WTC11 (cell line): ENCODE measurements at regions not wholly inside any gene's neighbourhood (a gene's known extent, or its start where the extent isn't known, plus 50 kb on each side); places are given as distances from the start of the nearest gene placed in this dataset.
A peak's percentile ranks its signal among the peaks of the same experiment; 100 is the strongest.

Experiments used
- ATAC-seq: fragments of 200-7000 bp; cut with Tn5 transposase; 2 replicates; pipeline ENCODE4 v1.10.0; 2021; ENCODE audit warnings: mild to moderate bottlenecking, moderate library complexity
- CTCF ChIA-PET: fragments of 300-600 bp; sonication (Branson Sonifier 250); formaldehyde crosslinking; loops from one replicate; lab custom pipeline; 2021; ENCODE audit warnings: antibody characterized with exemption; lab: Charles Lee
- POLR2A ChIA-PET: fragments of 350-600 bp; sonication (Branson Sonifier 250); formaldehyde crosslinking; loops from one replicate; lab custom pipeline; 2021; ENCODE audit warnings: antibody characterized with exemption; lab: Charles Lee
- DNase-seq: peaks from one replicate; pipeline ENCODE4 v3.0.0; 2021; ENCODE audit warnings: low spot score
- H3K27ac Mint-ChIP-seq: 2 replicates; pipeline ENCODE4 v1.8.0; 2021; ENCODE audit warnings: mixed read lengths
- H3K27me3 Mint-ChIP-seq: 2 replicates; pipeline ENCODE4 v1.8.0; 2021; ENCODE audit warnings: low read depth, mild to moderate bottlenecking, moderate library complexity, mixed read lengths
- H3K36me3 Mint-ChIP-seq: 2 replicates; pipeline ENCODE4 v1.8.0; 2021; ENCODE audit warnings: mixed read lengths
- H3K4me1 Mint-ChIP-seq: 2 replicates; pipeline ENCODE4 v1.8.0; 2022; ENCODE audit warnings: mixed read lengths
- H3K4me3 Mint-ChIP-seq: 2 replicates; pipeline ENCODE4 v1.8.0; 2021; ENCODE audit warnings: mild to moderate bottlenecking, moderate library complexity, mixed read lengths
- H3K9me3 Mint-ChIP-seq: 2 replicates; pipeline ENCODE4 v1.8.0; 2021; ENCODE audit warnings: mixed read lengths
- ERG ChIP-seq: fragments of 250-450 bp; sonication (Bioruptor Pico); IDR thresholded peaks from 2 replicates; pipeline ENCODE4 v1.8.0; 2021; ENCODE audit warnings: mild to moderate bottlenecking
- ETV6 ChIP-seq: sonication (generic); formaldehyde crosslinking; IDR thresholded peaks from 2 replicates; pipeline ENCODE4 v1.8.1; 2022; ENCODE audit warnings: mild to moderate bottlenecking, missing genetic modification reagents
- FOXK1 ChIP-seq: sonication (generic); formaldehyde crosslinking; IDR thresholded peaks from 2 replicates; pipeline ENCODE4 v1.8.0; 2022; ENCODE audit warnings: mild to moderate bottlenecking, moderate library complexity, missing genetic modification reagents
- GRHL2 ChIP-seq: fragments of 250-450 bp; sonication (Bioruptor Pico); IDR thresholded peaks from 2 replicates; pipeline ENCODE4 v1.8.0; 2022; ENCODE audit warnings: mild to moderate bottlenecking, moderate library complexity; ENCODE audit not compliant: insufficient replicate concordance, severe bottlenecking
- JUN ChIP-seq: sonication (generic); formaldehyde crosslinking; IDR thresholded peaks from 2 replicates; pipeline ENCODE4 v1.8.0; 2023; ENCODE audit warnings: mild to moderate bottlenecking, missing genetic modification reagents
- MYBL2 ChIP-seq: sonication (generic); formaldehyde crosslinking; IDR thresholded peaks from 2 replicates; pipeline ENCODE4 v1.8.1; 2023; ENCODE audit warnings: mild to moderate bottlenecking, moderate library complexity, missing genetic modification reagents
- NR2C2 ChIP-seq: sonication (generic); formaldehyde crosslinking; IDR thresholded peaks from 2 replicates; pipeline ENCODE4 v1.8.0; 2022; ENCODE audit warnings: mild to moderate bottlenecking, missing genetic modification reagents
- OVOL2 ChIP-seq: fragments of 250-450 bp; sonication (Bioruptor Pico); IDR thresholded peaks from 2 replicates; pipeline ENCODE4 v1.9.0; 2021; ENCODE audit warnings: mild to moderate bottlenecking, borderline replicate concordance
- RELA ChIP-seq: sonication (generic); formaldehyde crosslinking; IDR thresholded peaks from 2 replicates; pipeline ENCODE4 v1.8.1; 2022; ENCODE audit warnings: missing genetic modification reagents, mild to moderate bottlenecking, borderline replicate concordance
- TEAD1 ChIP-seq: sonication (generic); formaldehyde crosslinking; IDR thresholded peaks from 2 replicates; pipeline ENCODE4 v1.8.0; 2022; ENCODE audit warnings: mild to moderate bottlenecking, missing genetic modification reagents
- ZNF416 ChIP-seq: fragments of 250-450 bp; sonication (Bioruptor Pico); IDR thresholded peaks from 2 replicates; pipeline ENCODE4 v1.9.0; 2021; ENCODE audit warnings: mild to moderate bottlenecking, inconsistent platforms
- ZNF671 ChIP-seq: fragments of 250-450 bp; sonication (Bioruptor Pico); IDR thresholded peaks from 2 replicates; pipeline ENCODE4 v1.8.0; 2021; ENCODE audit warnings: mild to moderate bottlenecking
- TF ChIP-seq, protein P1 (sequence below): sonication (generic); formaldehyde crosslinking; IDR thresholded peaks from 2 replicates; pipeline ENCODE4 v1.8.1; 2023; ENCODE audit warnings: mild to moderate bottlenecking, missing genetic modification reagents
- TF ChIP-seq, protein P2 (sequence below): sonication (generic); formaldehyde crosslinking; IDR thresholded peaks from 2 replicates; pipeline ENCODE4 v1.8.1; 2022; ENCODE audit warnings: mild to moderate bottlenecking, moderate library complexity, missing genetic modification reagents
- TF ChIP-seq, protein P3 (sequence below): sonication (generic); formaldehyde crosslinking; IDR thresholded peaks from 2 replicates; pipeline ENCODE4 v1.8.1; 2023; ENCODE audit warnings: mild to moderate bottlenecking, missing genetic modification reagents, moderate library complexity
- TF ChIP-seq, protein P4 (sequence below): sonication (generic); formaldehyde crosslinking; IDR thresholded peaks from 2 replicates; pipeline ENCODE4 v1.8.0; 2022; ENCODE audit warnings: mild to moderate bottlenecking, missing genetic modification reagents
- TF ChIP-seq, protein P5 (sequence below): sonication (generic); formaldehyde crosslinking; IDR thresholded peaks from 2 replicates; pipeline ENCODE4 v1.8.0; 2022; ENCODE audit warnings: missing genetic modification reagents
- TF ChIP-seq, protein P6 (sequence below): fragments of 200-600 bp; IDR thresholded peaks from 2 replicates; pipeline ENCODE4 v1.8.0; 2022; ENCODE audit warnings: antibody characterized with exemption
- TF ChIP-seq, protein P7 (sequence below): sonication (generic); formaldehyde crosslinking; IDR thresholded peaks from 2 replicates; pipeline ENCODE4 v1.8.0; 2023; ENCODE audit warnings: missing genetic modification reagents, mild to moderate bottlenecking, borderline replicate concordance

- no peak overlapping the region for H3K27ac Mint-ChIP-seq
- peaks cover 38% of the 10 kb centered on the region for H3K4me1 Mint-ChIP-seq
- no peaks in the 10 kb centered on the region; the same call in 1 of the 2 replicates for H3K27me3 Mint-ChIP-seq
- TF ChIP-seq, protein P1, sequence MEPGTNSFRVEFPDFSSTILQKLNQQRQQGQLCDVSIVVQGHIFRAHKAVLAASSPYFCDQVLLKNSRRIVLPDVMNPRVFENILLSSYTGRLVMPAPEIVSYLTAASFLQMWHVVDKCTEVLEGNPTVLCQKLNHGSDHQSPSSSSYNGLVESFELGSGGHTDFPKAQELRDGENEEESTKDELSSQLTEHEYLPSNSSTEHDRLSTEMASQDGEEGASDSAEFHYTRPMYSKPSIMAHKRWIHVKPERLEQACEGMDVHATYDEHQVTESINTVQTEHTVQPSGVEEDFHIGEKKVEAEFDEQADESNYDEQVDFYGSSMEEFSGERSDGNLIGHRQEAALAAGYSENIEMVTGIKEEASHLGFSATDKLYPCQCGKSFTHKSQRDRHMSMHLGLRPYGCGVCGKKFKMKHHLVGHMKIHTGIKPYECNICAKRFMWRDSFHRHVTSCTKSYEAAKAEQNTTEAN: no peak
- TF ChIP-seq FOXK1 (CRISPR knock-in tag) (no peak), ETV6 (CRISPR knock-in tag) (no peak), GRHL2 (CRISPR knock-in tag) (no peak), OVOL2 (no peak), NR2C2 (CRISPR knock-in tag) (no peak), ZNF416 (no peak)
- TF ChIP-seq, protein P2, sequence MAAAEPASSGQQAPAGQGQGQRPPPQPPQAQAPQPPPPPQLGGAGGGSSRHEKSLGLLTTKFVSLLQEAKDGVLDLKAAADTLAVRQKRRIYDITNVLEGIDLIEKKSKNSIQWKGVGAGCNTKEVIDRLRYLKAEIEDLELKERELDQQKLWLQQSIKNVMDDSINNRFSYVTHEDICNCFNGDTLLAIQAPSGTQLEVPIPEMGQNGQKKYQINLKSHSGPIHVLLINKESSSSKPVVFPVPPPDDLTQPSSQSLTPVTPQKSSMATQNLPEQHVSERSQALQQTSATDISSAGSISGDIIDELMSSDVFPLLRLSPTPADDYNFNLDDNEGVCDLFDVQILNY: no peak
- TF ChIP-seq, all 79 proteins: peak for 0
- Mint-ChIP-seq H3K9me3 (0 out of 2 replicates have a peak, but pooled peaks cover 1% of the 10 kb centered on the region), H3K36me3 (no peaks in the 10 kb centered on the region), H3K4me3 (no peak overlapping the region)
- ATAC-seq (no peak), DNase-seq (no peak)
- ChIA-PET CTCF (no interaction called here), POLR2A (no interaction called here)
These were observed 91.9 kb upstream of the POU3F3 start for GRCh38 chr2:104762031-104762430.

DNA sequence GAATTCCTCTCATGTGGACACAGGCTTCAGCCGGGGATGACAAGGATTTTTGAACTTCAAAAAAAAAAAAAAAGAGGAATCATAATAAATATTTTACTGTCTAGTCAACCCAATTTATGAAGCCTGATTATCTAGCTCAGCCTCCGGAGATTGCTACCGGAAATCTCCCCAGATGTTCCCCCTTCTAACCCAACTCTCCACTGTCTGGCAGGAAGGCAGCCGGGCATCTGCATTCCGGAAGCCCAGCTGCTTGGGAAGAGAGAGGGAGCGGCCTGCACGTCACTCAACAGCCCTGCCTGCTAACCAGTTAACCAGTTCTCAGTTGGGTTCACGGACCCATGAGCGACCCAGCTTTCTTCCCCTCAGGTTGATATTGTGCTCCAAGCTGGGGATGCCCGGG is 87.2 kb upstream of the POU3F3 start:
- peaks cover 12% of the 10 kb centered on the region for H3K4me1 Mint-ChIP-seq
- H3K27ac Mint-ChIP-seq: peak overlapping the region; percentile 78; the same call in 1 of the 2 replicates
- ChIA-PET POLR2A (no interaction called here), CTCF (no interaction called here)
- no peak overlapping the region for H3K4me3 Mint-ChIP-seq
- peak; percentile 88 for ATAC-seq
- DNase-seq: peak; percentile 31
- H3K36me3 Mint-ChIP-seq: no peaks in the 10 kb centered on the region
- H3K27me3 Mint-ChIP-seq: no peaks in the 10 kb centered on the region; the same call in 1 of the 2 replicates
- peaks cover 17% of the 10 kb centered on the region; the same call in 1 of the 2 replicates for H3K9me3 Mint-ChIP-seq
- TF ChIP-seq, protein P3, sequence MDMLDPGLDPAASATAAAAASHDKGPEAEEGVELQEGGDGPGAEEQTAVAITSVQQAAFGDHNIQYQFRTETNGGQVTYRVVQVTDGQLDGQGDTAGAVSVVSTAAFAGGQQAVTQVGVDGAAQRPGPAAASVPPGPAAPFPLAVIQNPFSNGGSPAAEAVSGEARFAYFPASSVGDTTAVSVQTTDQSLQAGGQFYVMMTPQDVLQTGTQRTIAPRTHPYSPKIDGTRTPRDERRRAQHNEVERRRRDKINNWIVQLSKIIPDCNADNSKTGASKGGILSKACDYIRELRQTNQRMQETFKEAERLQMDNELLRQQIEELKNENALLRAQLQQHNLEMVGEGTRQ (CRISPR knock-in tag): no peak
- TF ChIP-seq, protein P4, sequence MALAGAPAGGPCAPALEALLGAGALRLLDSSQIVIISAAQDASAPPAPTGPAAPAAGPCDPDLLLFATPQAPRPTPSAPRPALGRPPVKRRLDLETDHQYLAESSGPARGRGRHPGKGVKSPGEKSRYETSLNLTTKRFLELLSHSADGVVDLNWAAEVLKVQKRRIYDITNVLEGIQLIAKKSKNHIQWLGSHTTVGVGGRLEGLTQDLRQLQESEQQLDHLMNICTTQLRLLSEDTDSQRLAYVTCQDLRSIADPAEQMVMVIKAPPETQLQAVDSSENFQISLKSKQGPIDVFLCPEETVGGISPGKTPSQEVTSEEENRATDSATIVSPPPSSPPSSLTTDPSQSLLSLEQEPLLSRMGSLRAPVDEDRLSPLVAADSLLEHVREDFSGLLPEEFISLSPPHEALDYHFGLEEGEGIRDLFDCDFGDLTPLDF: no peak
- TF ChIP-seq TEAD1 (CRISPR knock-in tag): no peak
- TF ChIP-seq RELA (CRISPR knock-in tag): no peak
- TF ChIP-seq, protein P5, sequence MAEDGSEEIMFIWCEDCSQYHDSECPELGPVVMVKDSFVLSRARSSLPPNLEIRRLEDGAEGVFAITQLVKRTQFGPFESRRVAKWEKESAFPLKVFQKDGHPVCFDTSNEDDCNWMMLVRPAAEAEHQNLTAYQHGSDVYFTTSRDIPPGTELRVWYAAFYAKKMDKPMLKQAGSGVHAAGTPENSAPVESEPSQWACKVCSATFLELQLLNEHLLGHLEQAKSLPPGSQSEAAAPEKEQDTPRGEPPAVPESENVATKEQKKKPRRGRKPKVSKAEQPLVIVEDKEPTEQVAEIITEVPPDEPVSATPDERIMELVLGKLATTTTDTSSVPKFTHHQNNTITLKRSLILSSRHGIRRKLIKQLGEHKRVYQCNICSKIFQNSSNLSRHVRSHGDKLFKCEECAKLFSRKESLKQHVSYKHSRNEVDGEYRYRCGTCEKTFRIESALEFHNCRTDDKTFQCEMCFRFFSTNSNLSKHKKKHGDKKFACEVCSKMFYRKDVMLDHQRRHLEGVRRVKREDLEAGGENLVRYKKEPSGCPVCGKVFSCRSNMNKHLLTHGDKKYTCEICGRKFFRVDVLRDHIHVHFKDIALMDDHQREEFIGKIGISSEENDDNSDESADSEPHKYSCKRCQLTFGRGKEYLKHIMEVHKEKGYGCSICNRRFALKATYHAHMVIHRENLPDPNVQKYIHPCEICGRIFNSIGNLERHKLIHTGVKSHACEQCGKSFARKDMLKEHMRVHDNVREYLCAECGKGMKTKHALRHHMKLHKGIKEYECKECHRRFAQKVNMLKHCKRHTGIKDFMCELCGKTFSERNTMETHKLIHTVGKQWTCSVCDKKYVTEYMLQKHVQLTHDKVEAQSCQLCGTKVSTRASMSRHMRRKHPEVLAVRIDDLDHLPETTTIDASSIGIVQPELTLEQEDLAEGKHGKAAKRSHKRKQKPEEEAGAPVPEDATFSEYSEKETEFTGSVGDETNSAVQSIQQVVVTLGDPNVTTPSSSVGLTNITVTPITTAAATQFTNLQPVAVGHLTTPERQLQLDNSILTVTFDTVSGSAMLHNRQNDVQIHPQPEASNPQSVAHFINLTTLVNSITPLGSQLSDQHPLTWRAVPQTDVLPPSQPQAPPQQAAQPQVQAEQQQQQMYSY (CRISPR knock-in tag): no peak
- TF ChIP-seq, protein P6, sequence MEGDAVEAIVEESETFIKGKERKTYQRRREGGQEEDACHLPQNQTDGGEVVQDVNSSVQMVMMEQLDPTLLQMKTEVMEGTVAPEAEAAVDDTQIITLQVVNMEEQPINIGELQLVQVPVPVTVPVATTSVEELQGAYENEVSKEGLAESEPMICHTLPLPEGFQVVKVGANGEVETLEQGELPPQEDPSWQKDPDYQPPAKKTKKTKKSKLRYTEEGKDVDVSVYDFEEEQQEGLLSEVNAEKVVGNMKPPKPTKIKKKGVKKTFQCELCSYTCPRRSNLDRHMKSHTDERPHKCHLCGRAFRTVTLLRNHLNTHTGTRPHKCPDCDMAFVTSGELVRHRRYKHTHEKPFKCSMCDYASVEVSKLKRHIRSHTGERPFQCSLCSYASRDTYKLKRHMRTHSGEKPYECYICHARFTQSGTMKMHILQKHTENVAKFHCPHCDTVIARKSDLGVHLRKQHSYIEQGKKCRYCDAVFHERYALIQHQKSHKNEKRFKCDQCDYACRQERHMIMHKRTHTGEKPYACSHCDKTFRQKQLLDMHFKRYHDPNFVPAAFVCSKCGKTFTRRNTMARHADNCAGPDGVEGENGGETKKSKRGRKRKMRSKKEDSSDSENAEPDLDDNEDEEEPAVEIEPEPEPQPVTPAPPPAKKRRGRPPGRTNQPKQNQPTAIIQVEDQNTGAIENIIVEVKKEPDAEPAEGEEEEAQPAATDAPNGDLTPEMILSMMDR: no peak
- TF ChIP-seq, protein P7, sequence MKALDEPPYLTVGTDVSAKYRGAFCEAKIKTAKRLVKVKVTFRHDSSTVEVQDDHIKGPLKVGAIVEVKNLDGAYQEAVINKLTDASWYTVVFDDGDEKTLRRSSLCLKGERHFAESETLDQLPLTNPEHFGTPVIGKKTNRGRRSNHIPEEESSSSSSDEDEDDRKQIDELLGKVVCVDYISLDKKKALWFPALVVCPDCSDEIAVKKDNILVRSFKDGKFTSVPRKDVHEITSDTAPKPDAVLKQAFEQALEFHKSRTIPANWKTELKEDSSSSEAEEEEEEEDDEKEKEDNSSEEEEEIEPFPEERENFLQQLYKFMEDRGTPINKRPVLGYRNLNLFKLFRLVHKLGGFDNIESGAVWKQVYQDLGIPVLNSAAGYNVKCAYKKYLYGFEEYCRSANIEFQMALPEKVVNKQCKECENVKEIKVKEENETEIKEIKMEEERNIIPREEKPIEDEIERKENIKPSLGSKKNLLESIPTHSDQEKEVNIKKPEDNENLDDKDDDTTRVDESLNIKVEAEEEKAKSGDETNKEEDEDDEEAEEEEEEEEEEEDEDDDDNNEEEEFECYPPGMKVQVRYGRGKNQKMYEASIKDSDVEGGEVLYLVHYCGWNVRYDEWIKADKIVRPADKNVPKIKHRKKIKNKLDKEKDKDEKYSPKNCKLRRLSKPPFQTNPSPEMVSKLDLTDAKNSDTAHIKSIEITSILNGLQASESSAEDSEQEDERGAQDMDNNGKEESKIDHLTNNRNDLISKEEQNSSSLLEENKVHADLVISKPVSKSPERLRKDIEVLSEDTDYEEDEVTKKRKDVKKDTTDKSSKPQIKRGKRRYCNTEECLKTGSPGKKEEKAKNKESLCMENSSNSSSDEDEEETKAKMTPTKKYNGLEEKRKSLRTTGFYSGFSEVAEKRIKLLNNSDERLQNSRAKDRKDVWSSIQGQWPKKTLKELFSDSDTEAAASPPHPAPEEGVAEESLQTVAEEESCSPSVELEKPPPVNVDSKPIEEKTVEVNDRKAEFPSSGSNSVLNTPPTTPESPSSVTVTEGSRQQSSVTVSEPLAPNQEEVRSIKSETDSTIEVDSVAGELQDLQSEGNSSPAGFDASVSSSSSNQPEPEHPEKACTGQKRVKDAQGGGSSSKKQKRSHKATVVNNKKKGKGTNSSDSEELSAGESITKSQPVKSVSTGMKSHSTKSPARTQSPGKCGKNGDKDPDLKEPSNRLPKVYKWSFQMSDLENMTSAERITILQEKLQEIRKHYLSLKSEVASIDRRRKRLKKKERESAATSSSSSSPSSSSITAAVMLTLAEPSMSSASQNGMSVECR: no peak
- TF ChIP-seq OVOL2: no peak
- TF ChIP-seq JUN (CRISPR knock-in tag): no peak
- TF ChIP-seq ZNF671 (CRISPR knock-in tag): no peak
- TF ChIP-seq ZNF416: no peak
- no peak for TF ChIP-seq MYBL2 (CRISPR knock-in tag)
- TF ChIP-seq ERG (CRISPR knock-in tag): no peak
